ENCODE measurements at regions not wholly inside any gene's neighbourhood (a gene's known extent, or its start where the extent isn't known, plus 50 kb on each side); places are given as distances from the start of the nearest gene placed in this dataset.

GRCh38 chr1:60868901-60869663 is 213.3 kb upstream of the NFIA start:
- no peak overlapping the region for H3K4me3 ChIP-seq (ENCODE audit: low read length)
- Mint-ChIP-seq H3K27me3 (peaks cover 5% of the 10 kb centered on the region), H3K4me1 (ENCODE audit: low read depth) (no peaks in the 10 kb centered on the region), H3K4me3 (no peak overlapping the region), H3K9me3 (no peaks in the 10 kb centered on the region), H3K36me3 (ENCODE audit: low read depth) (no peaks in the 10 kb centered on the region), H3K27ac (no peak overlapping the region)
- ATAC-seq (ENCODE audit: poor library complexity) (no peak), DNase-seq (no peak)
- peaks cover 0 to 13% of the 10 kb centered on the region in 2 experiments for H3K27me3 ChIP-seq (ENCODE audit: control insufficient read depth in 1 of 2, insufficient read depth in 2 of 2, low read length in 2 of 2)
- no peaks in the 10 kb centered on the region for H3K36me3 ChIP-seq (ENCODE audit: insufficient read depth, low read length)
- ChIA-PET POLR2A (no interaction called here), CTCF (no interaction called here)
- H3K9me3 ChIP-seq (ENCODE audit: control insufficient read depth in 1 of 2, insufficient read depth in 1 of 2, low read length in 2 of 2) = no peaks in the 10 kb centered on the region
- H3K4me1 ChIP-seq (ENCODE audit: insufficient read depth, low read length) = no peaks in the 10 kb centered on the region
- intact Hi-C loops (cut with DNase I, micrococcal nuclease) = no loop called here
- no peak overlapping the region for H3K27ac ChIP-seq (ENCODE audit: low read depth in 1 of 2, low read length in 2 of 2)
- no peak for TF ChIP-seq CTCF (IDR thresholded peaks at IDR 0.05)

GRCh38 chr1:60867782-60868181 is 214.6 kb upstream of the NFIA start:
- intact Hi-C loops (cut with DNase I, micrococcal nuclease) = no loop called here
- Histone ChIP-seq H3K27me3 (ENCODE audit: control insufficient read depth in 1 of 2, insufficient read depth in 2 of 2, low read length in 2 of 2) (peaks cover 0 to 13% of the 10 kb centered on the region in 2 experiments), H3K36me3 (ENCODE audit: insufficient read depth, low read length) (no peaks in the 10 kb centered on the region), H3K4me1 (ENCODE audit: insufficient read depth, low read length) (no peaks in the 10 kb centered on the region), H3K9me3 (ENCODE audit: control insufficient read depth in 1 of 2, insufficient read depth in 1 of 2, low read length in 2 of 2) (no peaks in the 10 kb centered on the region), H3K27ac (ENCODE audit: low read depth in 1 of 2, low read length in 2 of 2) (no peak overlapping the region), H3K4me3 (ENCODE audit: low read length) (no peak overlapping the region)
- Mint-ChIP-seq H3K27me3 (peaks cover 5% of the 10 kb centered on the region), H3K4me3 (no peak overlapping the region), H3K4me1 (ENCODE audit: low read depth) (no peaks in the 10 kb centered on the region), H3K9me3 (no peaks in the 10 kb centered on the region), H3K27ac (no peak overlapping the region), H3K36me3 (ENCODE audit: low read depth) (no peaks in the 10 kb centered on the region)
- DNase-seq (no peak), ATAC-seq (ENCODE audit: poor library complexity) (no peak)
- POLR2A ChIA-PET = no interaction called here
- CTCF ChIA-PET = no interaction called here
- TF ChIP-seq CTCF (IDR thresholded peaks at IDR 0.05) = no peak

GRCh38 chr1:60866917-60867531 is 215.3 kb upstream of the NFIA start:
- POLR2A ChIA-PET = no interaction called here
- Mint-ChIP-seq H3K27ac (no peak overlapping the region), H3K36me3 (ENCODE audit: low read depth) (no peaks in the 10 kb centered on the region)

More at GRCh38 chr1:60866917-60867531, 215.3 kb upstream of the NFIA start:
- Histone ChIP-seq H3K36me3 (ENCODE audit: insufficient read depth, low read length) (no peaks in the 10 kb centered on the region), H3K27ac (ENCODE audit: low read depth in 1 of 2, low read length in 2 of 2) (no peak overlapping the region), H3K4me1 (ENCODE audit: insufficient read depth, low read length) (no peaks in the 10 kb centered on the region), H3K9me3 (ENCODE audit: control insufficient read depth in 1 of 2, insufficient read depth in 1 of 2, low read length in 2 of 2) (no peaks in the 10 kb centered on the region), H3K27me3 (ENCODE audit: control insufficient read depth in 1 of 2, insufficient read depth in 2 of 2, low read length in 2 of 2) (peaks cover 0 to 13% of the 10 kb centered on the region in 2 experiments), H3K4me3 (ENCODE audit: low read length) (no peak overlapping the region)
- H3K27me3 Mint-ChIP-seq = peaks cover 5% of the 10 kb centered on the region
- H3K9me3 Mint-ChIP-seq = no peaks in the 10 kb centered on the region
- ATAC-seq (ENCODE audit: poor library complexity) = no peak
- CTCF ChIA-PET = no interaction called here
- no peaks in the 10 kb centered on the region for H3K4me1 Mint-ChIP-seq (ENCODE audit: low read depth)
- intact Hi-C loops (cut with DNase I, micrococcal nuclease) = no loop called here
- DNase-seq = no peak
- no peak for TF ChIP-seq CTCF (IDR thresholded peaks at IDR 0.05)
- no peak overlapping the region for H3K4me3 Mint-ChIP-seq

Measured in CD4-positive, alpha-beta T cell (primary cell).